OCI-LY7 (cell line): ENCODE measurements at regions not wholly inside any gene's neighbourhood (a gene's known extent, or its start where the extent isn't known, plus 50 kb on each side); places are given as distances from the start of the nearest gene placed in this dataset.
"Not testable (repeated sequence)": the region's sequence is repeated elsewhere in the genome, so short reads cannot be mapped to it uniquely, and the experiment has no call there.

Source experiments
- BruUV-seq: library from RNA; stranded (reverse); fragments of 400-500 nt; replicated peaks from 2 replicates; lab custom pipeline; 2021; lab: Mats Ljungman, UMichigan
- CTCF ChIA-PET: fragments of 300-600 bp; sonication (Branson Sonifier 250); formaldehyde crosslinking; loops from one replicate; lab custom pipeline; 2022; ENCODE audit warnings: antibody characterized with exemption; ENCODE audit not compliant: unreplicated experiment; lab: Charles Lee
- POLR2A ChIA-PET: fragments of 300-600 bp; sonication (Branson Sonifier 250); formaldehyde crosslinking; loops from one replicate; lab custom pipeline; 2022; ENCODE audit warnings: antibody characterized with exemption; lab: Charles Lee
- DNase-seq: peaks from one replicate; pipeline ENCODE4 v3.0.0-alpha.2; 2015; ENCODE audit warnings: low spot score
- H2AFZ ChIP-seq: fragments of 200-600 bp; sonication (generic), shearing (Covaris generic); 2 replicates; pipeline ENCODE4 v1.6.1; 2014; ENCODE audit warnings: mild to moderate bottlenecking, antibody characterized with exemption, low read length, moderate library complexity
- H3K27ac ChIP-seq: fragments of 200-600 bp; sonication (generic); 2 replicates; pipeline ENCODE4 v1.5.1; 2014; ENCODE audit warnings: mixed run types, low read depth, mild to moderate bottlenecking, moderate library complexity, low read length, inconsistent platforms; ENCODE audit not compliant: poor library complexity, severe bottlenecking
- H3K36me3 ChIP-seq: fragments of 200-600 bp; sonication (generic); 2 replicates; pipeline ENCODE4 v1.6.1; 2014; ENCODE audit warnings: mild to moderate bottlenecking, antibody characterized with exemption, low read length, moderate library complexity, mixed read lengths; ENCODE audit not compliant: insufficient read depth
- H3K4me1 ChIP-seq: fragments of 200-600 bp; sonication (generic); 2 replicates; pipeline ENCODE4 v1.5.1; 2014; ENCODE audit warnings: mild to moderate bottlenecking, low read length; ENCODE audit not compliant: insufficient read depth, poor library complexity, severe bottlenecking
- H3K4me2 ChIP-seq: fragments of 200-600 bp; sonication (generic); 2 replicates; pipeline ENCODE4 v1.6.1; 2014; ENCODE audit warnings: mild to moderate bottlenecking, low read length
- H3K4me3 ChIP-seq: fragments of 200-600 bp; sonication (generic); 2 replicates; pipeline ENCODE4 v1.5.1; 2014; ENCODE audit warnings: mild to moderate bottlenecking, low read depth, low read length; ENCODE audit not compliant: poor library complexity, severe bottlenecking
- H3K79me2 ChIP-seq: fragments of 200-600 bp; sonication (generic); 2 replicates; pipeline ENCODE4 v1.6.1; 2016; ENCODE audit warnings: low read depth, mild to moderate bottlenecking, low read length, moderate library complexity, mixed read lengths; ENCODE audit not compliant: insufficient read depth
- H3K9me2 ChIP-seq: fragments of 200-600 bp; sonication (generic); 2 replicates; pipeline ENCODE4 v1.6.1; 2016; ENCODE audit warnings: mild to moderate bottlenecking, low read length, mixed read lengths; ENCODE audit not compliant: insufficient read depth
- H3K9me3 ChIP-seq: fragments of 200-600 bp; sonication (generic); 2 replicates; pipeline ENCODE4 v1.6.1; 2014; ENCODE audit warnings: mild to moderate bottlenecking, mixed run types, low read length, mixed read lengths
- H4K20me1 ChIP-seq: fragments of 200-600 bp; sonication (generic); 2 replicates; pipeline ENCODE4 v1.6.1; 2014; ENCODE audit warnings: mild to moderate bottlenecking, antibody characterized with exemption, low read length, moderate library complexity, mixed read lengths; ENCODE audit not compliant: insufficient read depth
- CTCF ChIP-seq: fragments of 200-600 bp; sonication (generic); conservative IDR thresholded peaks from 2 replicates; pipeline ENCODE4 v1.5.1; 2014; ENCODE audit warnings: mild to moderate bottlenecking, antibody characterized with exemption, low read length, moderate library complexity, mixed read lengths
- EZH2phosphoT487 ChIP-seq: fragments of 200-600 bp; sonication (generic); IDR thresholded peaks from 2 replicates; pipeline ENCODE4 v1.6.1; 2018; ENCODE audit warnings: low read depth, borderline replicate concordance, mild to moderate bottlenecking, mixed run types, antibody characterized with exemption, low read length, moderate library complexity, mixed read lengths
- intact Hi-C: fragments of 100-400 bp; cut with micrococcal nuclease; formaldehyde crosslinking; loops from one replicate; pipeline ENCODE4 v1.10.0; 2022; ENCODE audit not compliant: unreplicated experiment

GRCh38 chr13:64130171-64130570, 2714.5 kb upstream of the PCDH20 start:
- H3K4me1 ChIP-seq: no peaks in the 10 kb centered on the region
- H3K9me2 ChIP-seq: no peaks in the 10 kb centered on the region
- no peak overlapping the region for H3K27ac ChIP-seq
- H2AFZ ChIP-seq: no peak overlapping the region
- no peak overlapping the region for H3K4me3 ChIP-seq
- H3K79me2 ChIP-seq: no peaks in the 10 kb centered on the region
- intact Hi-C loops: no loop called here
- POLR2A ChIA-PET: no interaction called here
- no peaks in the 10 kb centered on the region for H4K20me1 ChIP-seq
- no peaks in the 10 kb centered on the region for H3K36me3 ChIP-seq
- no TSS peak for BruUV-seq
- CTCF ChIA-PET: no interaction called here
- H3K4me2 ChIP-seq: no peak overlapping the region
- no peaks in the 10 kb centered on the region for H3K9me3 ChIP-seq
- no peak for DNase-seq
- TF ChIP-seq EZH2phosphoT487: no peak
- TF ChIP-seq CTCF: no peak

GRCh38 chr13:64127856-64128255, 2712.2 kb upstream of the PCDH20 start:
- BruUV-seq: no TSS peak
- Histone ChIP-seq H3K4me3 (no peak overlapping the region), H3K9me3 (no peaks in the 10 kb centered on the region), H3K27ac (no peak overlapping the region), H3K36me3 (no peaks in the 10 kb centered on the region), H3K9me2 (no peaks in the 10 kb centered on the region), H2AFZ (no peak overlapping the region), H3K4me1 (no peaks in the 10 kb centered on the region), H3K79me2 (no peaks in the 10 kb centered on the region), H3K4me2 (no peak overlapping the region), H4K20me1 (no peaks in the 10 kb centered on the region)
- TF ChIP-seq EZH2phosphoT487 (no peak), CTCF (no peak)
- CTCF ChIA-PET: no interaction called here
- DNase-seq: no peak
- POLR2A ChIA-PET: interaction anchor here (0.8 kb wide), 1 partner anchor 21 kb away, joined by 3 read pairs; no protein-coding TSS in a partner anchor
- intact Hi-C loops: no loop called here

GRCh38 chr13:64127192-64127591, 2711.5 kb upstream of the PCDH20 start:
- no peak overlapping the region for H3K4me2 ChIP-seq
- H4K20me1 ChIP-seq: no peaks in the 10 kb centered on the region
- H3K4me1 ChIP-seq: no peaks in the 10 kb centered on the region
- no TSS peak for BruUV-seq
- POLR2A ChIA-PET: interaction anchor here (0.8 kb wide), 1 partner anchor 20 kb away, joined by 3 read pairs; no protein-coding TSS in a partner anchor
- no peaks in the 10 kb centered on the region for H3K79me2 ChIP-seq
- no peak for DNase-seq
- intact Hi-C loops: no loop called here
- no peaks in the 10 kb centered on the region for H3K9me3 ChIP-seq
- no peak overlapping the region for H3K4me3 ChIP-seq
- no peak for TF ChIP-seq EZH2phosphoT487
- no peak for TF ChIP-seq CTCF
- no peaks in the 10 kb centered on the region for H3K9me2 ChIP-seq
- H2AFZ ChIP-seq: no peak overlapping the region
- CTCF ChIA-PET: no interaction called here
- H3K27ac ChIP-seq: no peak overlapping the region
- no peaks in the 10 kb centered on the region for H3K36me3 ChIP-seq

- H4K20me1 ChIP-seq, H3K27ac ChIP-seq, H3K4me3 ChIP-seq, H3K79me2 ChIP-seq, H3K9me2 ChIP-seq, intact Hi-C loops, H2AFZ ChIP-seq, DNase-seq, H3K9me3 ChIP-seq, CTCF ChIA-PET, H3K4me2 ChIP-seq, POLR2A ChIA-PET, BruUV-seq, H3K36me3 ChIP-seq, H3K4me1 ChIP-seq: not testable (repeated sequence)
Measured at GRCh38 chr13:64121023-64121709, 2705.5 kb upstream of the PCDH20 start.
